H9 (cell line): ENCODE measurements at regions not wholly inside any gene's neighbourhood (a gene's known extent, or its start where the extent isn't known, plus 50 kb on each side); places are given as distances from the start of the nearest gene placed in this dataset.

Experiments used
- DNase-seq: peaks from one replicate; pipeline ENCODE4 v3.0.0-alpha.2; 2017
- H2AFZ ChIP-seq: one replicate; pipeline ENCODE4 v1.6.1; 2013; ENCODE audit warnings: mild to moderate bottlenecking, low read length, control low read depth, moderate library complexity
- H2AK5ac ChIP-seq: 2 replicates; pipeline ENCODE4 v1.6.1; 2013; ENCODE audit warnings: low read length, control low read depth, mixed read lengths; ENCODE audit not compliant: insufficient read length
- H2BK120ac ChIP-seq: one replicate; pipeline ENCODE4 v1.6.1; 2013; ENCODE audit warnings: low read depth, mild to moderate bottlenecking, low read length, control low read depth, inconsistent platforms; ENCODE audit not compliant: poor library complexity, severe bottlenecking
- H2BK12ac ChIP-seq: 2 replicates; pipeline ENCODE4 v1.6.1; 2013; ENCODE audit warnings: low read length, control low read depth, mixed read lengths, low read depth; ENCODE audit not compliant: insufficient read length
- H2BK15ac ChIP-seq: 2 replicates; pipeline ENCODE4 v1.6.1; 2013; ENCODE audit warnings: low read depth, low read length, control low read depth
- H2BK20ac ChIP-seq: one replicate; pipeline ENCODE4 v1.6.1; 2013; ENCODE audit warnings: low read depth, mild to moderate bottlenecking, low read length, control low read depth, inconsistent platforms; ENCODE audit not compliant: poor library complexity, severe bottlenecking
- H2BK5ac ChIP-seq: 2 replicates; pipeline ENCODE4 v1.6.1; 2013; ENCODE audit warnings: low read length, control low read depth, mixed read lengths; ENCODE audit not compliant: insufficient read length
- H3K14ac ChIP-seq: 2 replicates; pipeline ENCODE4 v1.6.1; 2013; ENCODE audit warnings: low read length, control low read depth; ENCODE audit not compliant: insufficient read depth
- H3K18ac ChIP-seq: 2 replicates; pipeline ENCODE4 v1.6.1; 2013; ENCODE audit warnings: low read depth, mild to moderate bottlenecking, mixed read lengths, low read length, control low read depth; ENCODE audit not compliant: insufficient read length
- H3K23ac ChIP-seq: 2 replicates; pipeline ENCODE4 v1.6.1; 2013; ENCODE audit warnings: low read length, control low read depth, mixed read lengths, low read depth; ENCODE audit not compliant: insufficient read length
- H3K23me2 ChIP-seq: 2 replicates; pipeline ENCODE4 v1.6.1; 2013; ENCODE audit warnings: low read depth, mild to moderate bottlenecking, mixed read lengths, low read length, control low read depth; ENCODE audit not compliant: insufficient read length, poor library complexity, severe bottlenecking
- H3K27ac ChIP-seq: 2 replicates; pipeline ENCODE4 v1.5.1; 2013; ENCODE audit warnings: low read length, control low read depth, mixed read lengths, low read depth; ENCODE audit not compliant: insufficient read length
- H3K27me3 ChIP-seq: 2 replicates; pipeline ENCODE4 v1.6.1; 2013; ENCODE audit warnings: low read length, control low read depth, inconsistent platforms; ENCODE audit not compliant: insufficient read depth
- H3K4ac ChIP-seq: 2 replicates; pipeline ENCODE4 v1.6.1; 2013; ENCODE audit warnings: low read depth, mild to moderate bottlenecking, control low read depth, inconsistent platforms, low read length, moderate library complexity
- H3K4me1 ChIP-seq: 2 replicates; pipeline ENCODE4 v1.6.1; 2013; ENCODE audit warnings: low read length, control low read depth, inconsistent platforms; ENCODE audit not compliant: insufficient read depth
- H3K4me2 ChIP-seq: 2 replicates; pipeline ENCODE4 v1.6.1; 2013; ENCODE audit warnings: low read length, control low read depth, mixed read lengths; ENCODE audit not compliant: insufficient read length, insufficient read depth
- H3K56ac ChIP-seq: 2 replicates; pipeline ENCODE4 v1.6.1; 2013; ENCODE audit warnings: low read depth, mild to moderate bottlenecking, mixed read lengths, low read length, control low read depth; ENCODE audit not compliant: insufficient read length
- H3K79me1 ChIP-seq: 2 replicates; pipeline ENCODE4 v1.6.1; 2013; ENCODE audit warnings: low read depth, mild to moderate bottlenecking, moderate library complexity, low read length, control low read depth, inconsistent platforms; ENCODE audit not compliant: insufficient read depth, poor library complexity, severe bottlenecking
- H3K79me2 ChIP-seq: 2 replicates; pipeline ENCODE4 v1.6.1; 2013; ENCODE audit warnings: low read length, control low read depth, inconsistent platforms; ENCODE audit not compliant: insufficient read depth
- H3K9ac ChIP-seq: 2 replicates; pipeline ENCODE4 v1.6.1; 2013; ENCODE audit warnings: low read length, control low read depth, mixed read lengths; ENCODE audit not compliant: insufficient read length; ENCODE audit errors: extremely low read depth
- H3K9me3 ChIP-seq: one replicate; pipeline ENCODE4 v1.6.1; 2013; ENCODE audit warnings: low read depth, low read length, inconsistent platforms; ENCODE audit not compliant: control insufficient read depth
- H3T11ph ChIP-seq: one replicate; pipeline ENCODE4 v1.6.1; 2013; ENCODE audit warnings: mild to moderate bottlenecking, low read length, control low read depth, inconsistent platforms
- H4K20me1 ChIP-seq: one replicate; pipeline ENCODE4 v1.6.1; 2013; ENCODE audit not compliant: control insufficient read depth, insufficient read length, insufficient read depth
- H4K5ac ChIP-seq: 2 replicates; pipeline ENCODE4 v1.6.1; 2013; ENCODE audit warnings: low read depth, mild to moderate bottlenecking, mixed read lengths, low read length, control low read depth; ENCODE audit not compliant: insufficient read length
- H4K8ac ChIP-seq: replicated peaks from 2 replicates; pipeline ENCODE4 v1.6.1; 2013; ENCODE audit warnings: low read length, control low read depth, mixed read lengths, low read depth; ENCODE audit not compliant: insufficient read length
- H4K91ac ChIP-seq: 2 replicates; pipeline ENCODE4 v1.6.1; 2013; ENCODE audit warnings: low read depth, mild to moderate bottlenecking, moderate library complexity, mixed read lengths, low read length, control low read depth; ENCODE audit not compliant: insufficient read length
- H3K27ac Mint-ChIP-seq, 3 experiments: 2 replicates in 2 of 3; 3 replicates in 1 of 3; pipeline ENCODE4 v1.8.0; 2020 to 2021; ENCODE audit warnings: mixed read lengths in 3 of 3, mild to moderate bottlenecking in 1 of 3, moderate library complexity in 1 of 3
- H3K27me3 Mint-ChIP-seq: 2 replicates; pipeline ENCODE4 v1.8.0; 2021; ENCODE audit warnings: low read depth, mild to moderate bottlenecking, moderate library complexity, mixed read lengths
- H3K36me3 Mint-ChIP-seq, 3 experiments: 2 replicates in 2 of 3; 3 replicates in 1 of 3; pipeline ENCODE4 v1.8.0; 2020 to 2021; ENCODE audit warnings: low read depth in 3 of 3, mixed read lengths in 3 of 3; ENCODE audit not compliant: insufficient read depth in 1 of 3
- H3K4me1 Mint-ChIP-seq, 2 experiments: 2 replicates each; pipeline ENCODE4 v1.8.0; 2020; ENCODE audit warnings: mixed read lengths in 2 of 2
- H3K4me3 Mint-ChIP-seq, 2 experiments: 2 replicates in 1 of 2; 3 replicates in 1 of 2; pipeline ENCODE4 v1.8.0; 2020 to 2021; ENCODE audit warnings: mild to moderate bottlenecking in 2 of 2, mixed read lengths in 2 of 2, moderate library complexity in 1 of 2
- H3K9me3 Mint-ChIP-seq, 2 experiments: 2 replicates in 1 of 2; 3 replicates in 1 of 2; pipeline ENCODE4 v1.8.0; 2020; ENCODE audit warnings: mild to moderate bottlenecking in 2 of 2, mixed read lengths in 2 of 2, moderate library complexity in 1 of 2
- CTCF ChIP-seq: fragments of 200-600 bp; sonication (generic); conservative IDR thresholded peaks from 3 replicates; pipeline ENCODE4 v1.8.0; 2021; ENCODE audit warnings: antibody characterized with exemption, mild to moderate bottlenecking
- WGBS: extraction: QIAGEN DNeasy Blood & Tissue Kit; methylation state at CpG from one replicate; pipeline ENCODE4 v1.1.7; 2013; ENCODE audit warnings: missing lambda C conversion rate, low lambda C conversion rate, mixed read lengths; ENCODE audit not compliant: insufficient read length; ENCODE audit errors: extremely low coverage; 5-methylcytosine and 5-hydroxymethylcytosine counted together

GRCh38 chr13:106090001-106090400 is 445.5 kb downstream of the EFNB2 start:
- Histone ChIP-seq H2BK120ac (no peak overlapping the region), H4K8ac (no peak overlapping the region), H3K79me2 (no peaks in the 10 kb centered on the region), H3K79me1 (no peaks in the 10 kb centered on the region), H3K27me3 (no peaks in the 10 kb centered on the region), H3K23ac (no peak overlapping the region), H2BK12ac (no peak overlapping the region), H2AFZ (no peak overlapping the region), H3K9me3 (no peaks in the 10 kb centered on the region), H3K23me2 (no peaks in the 10 kb centered on the region), H3K27ac (no peak overlapping the region), H3T11ph (no peak overlapping the region), H3K14ac (no peak overlapping the region), H2AK5ac (no peak overlapping the region), H3K4me2 (no peak overlapping the region), H2BK20ac (no peak overlapping the region), H2BK15ac (no peak overlapping the region), H3K4ac (no peak overlapping the region), H4K91ac (no peak overlapping the region), H3K56ac (no peak overlapping the region), H2BK5ac (no peak overlapping the region), H4K20me1 (no peaks in the 10 kb centered on the region), H3K18ac (no peak overlapping the region), H3K9ac (no peak overlapping the region), H4K5ac (no peak overlapping the region), H3K4me1 (no peaks in the 10 kb centered on the region)
- no peak for TF ChIP-seq CTCF
- Mint-ChIP-seq H3K9me3 (no peaks in the 10 kb centered on the region), H3K4me3 (no peak overlapping the region), H3K27me3 (no peaks in the 10 kb centered on the region), H3K36me3 (no peaks in the 10 kb centered on the region; a peak in 1 of 7 replicates), H3K4me1 (peaks cover 8% of the 10 kb centered on the region in 2 experiments), H3K27ac (peak overlapping the region in 1 of 3 experiments; percentile 66; a peak in 1 of 7 replicates)
- no peak for DNase-seq
- no CpG with 5 or more reads among the region's 2 CpGs for WGBS
